GM18873 (cell line): ENCODE measurements at regions not wholly inside any gene's neighbourhood (a gene's known extent, or its start where the extent isn't known, plus 50 kb on each side); places are given as distances from the start of the nearest gene placed in this dataset.
"Not testable (repeated sequence)": the region's sequence is repeated elsewhere in the genome, so short reads cannot be mapped to it uniquely, and the experiment has no call there.

Experiments used
- ATAC-seq: cut with Tn5 transposase; IDR thresholded peaks from one replicate; pipeline ENCODE4 v1.9.1; 2021; ENCODE audit warnings: mild to moderate bottlenecking, moderate library complexity, moderate number of reproducible peaks; ENCODE audit not compliant: unreplicated experiment, low FRiP score

- ATAC-seq, result no peak
Observed at GRCh38 chr5:130529111-130529510, 624.8 kb downstream of the CHSY3 start.

- ATAC-seq, result no peak
Observed at GRCh38 chr5:130528474-130528873, 624.2 kb downstream of the CHSY3 start.

- ATAC-seq, result no peak
Observed at GRCh38 chr5:130526708-130527107, 622.4 kb downstream of the CHSY3 start.

- ATAC-seq, result no peak
Observed at GRCh38 chr5:130520211-130520610, 615.9 kb downstream of the CHSY3 start.

GRCh38 chr5:130514984-130515690 is 610.9 kb downstream of the CHSY3 start:
- ATAC-seq, result no peak

GRCh38 chr5:130502702-130503101 is 598.4 kb downstream of the CHSY3 start:
- no peak for ATAC-seq

- ATAC-seq, result no peak
Observed at GRCh38 chr5:130501151-130501865, 597.0 kb downstream of the CHSY3 start.

GRCh38 chr5:130500495-130500894 is 596.2 kb downstream of the CHSY3 start:
- ATAC-seq, result not testable (repeated sequence)

GRCh38 chr5:130496215-130496614 is 592.0 kb downstream of the CHSY3 start:
- no peak for ATAC-seq

GRCh38 chr5:130488252-130488651 is 584.0 kb downstream of the CHSY3 start:
- ATAC-seq, result no peak

- ATAC-seq, result no peak
Observed at GRCh38 chr5:130479045-130479804, 575.0 kb downstream of the CHSY3 start.

- no peak for ATAC-seq
Observed at GRCh38 chr5:130476325-130476724, 572.1 kb downstream of the CHSY3 start.

- no peak for ATAC-seq
Observed at GRCh38 chr5:130462516-130462915, 558.3 kb downstream of the CHSY3 start.

GRCh38 chr5:130455175-130455574 is 550.9 kb downstream of the CHSY3 start:
- no peak for ATAC-seq

GRCh38 chr5:130452744-130453143 is 548.5 kb downstream of the CHSY3 start:
- no peak for ATAC-seq

GRCh38 chr5:130436430-130436829 is 532.2 kb downstream of the CHSY3 start:
- no peak for ATAC-seq

- ATAC-seq, result no peak
Observed at GRCh38 chr5:130427222-130427955, 523.1 kb downstream of the CHSY3 start.

GRCh38 chr5:130425424-130425823 is 521.2 kb downstream of the CHSY3 start:
- no peak for ATAC-seq

GRCh38 chr5:130424341-130424740 is 520.1 kb downstream of the CHSY3 start:
- ATAC-seq, result no peak

GRCh38 chr5:130402906-130403305 is 498.6 kb downstream of the CHSY3 start:
- ATAC-seq, result no peak

- ATAC-seq, result no peak
Observed at GRCh38 chr5:130400091-130400490, 495.8 kb downstream of the CHSY3 start.
